GM20000 (cell line): ENCODE measurements at regions not wholly inside any gene's neighbourhood (a gene's known extent, or its start where the extent isn't known, plus 50 kb on each side); places are given as distances from the start of the nearest gene placed in this dataset.
"Not testable (repeated sequence)": the region's sequence is repeated elsewhere in the genome, so short reads cannot be mapped to it uniquely, and the experiment has no call there.

ENCODE experiments used
- DNase-seq: peaks from one replicate; pipeline ENCODE4 v3.0.0; 2012; ENCODE audit warnings: low spot score
- TF ChIP-seq, protein P1 (sequence below): IDR thresholded peaks from 2 replicates; pipeline ENCODE4 v1.5.1; 2012; ENCODE audit warnings: mild to moderate bottlenecking, control low read depth; ENCODE audit errors: extremely low read depth, missing control alignments

DNA sequence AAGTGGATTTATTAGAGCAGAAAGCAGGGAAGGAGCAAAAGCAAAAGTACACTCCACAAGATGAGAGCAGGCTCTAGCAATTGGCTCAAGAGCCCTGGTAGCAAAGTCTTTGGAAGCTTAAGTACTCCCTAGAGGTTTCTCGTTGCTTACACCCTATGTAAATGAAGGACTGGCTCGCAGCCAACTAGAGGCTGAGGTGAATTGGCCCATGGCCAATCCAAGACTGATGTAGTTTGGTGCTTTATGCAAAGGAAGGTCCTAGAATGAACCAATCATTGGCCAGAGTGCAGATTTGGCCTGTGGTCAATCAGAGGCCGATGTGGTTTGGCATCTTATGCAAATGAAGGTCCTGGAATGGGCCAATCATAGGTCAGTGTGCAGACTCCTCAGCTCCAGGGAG, 191.3 kb upstream of the ARID1B start:
- DNase-seq, result no peak
- TF ChIP-seq, protein P1, sequence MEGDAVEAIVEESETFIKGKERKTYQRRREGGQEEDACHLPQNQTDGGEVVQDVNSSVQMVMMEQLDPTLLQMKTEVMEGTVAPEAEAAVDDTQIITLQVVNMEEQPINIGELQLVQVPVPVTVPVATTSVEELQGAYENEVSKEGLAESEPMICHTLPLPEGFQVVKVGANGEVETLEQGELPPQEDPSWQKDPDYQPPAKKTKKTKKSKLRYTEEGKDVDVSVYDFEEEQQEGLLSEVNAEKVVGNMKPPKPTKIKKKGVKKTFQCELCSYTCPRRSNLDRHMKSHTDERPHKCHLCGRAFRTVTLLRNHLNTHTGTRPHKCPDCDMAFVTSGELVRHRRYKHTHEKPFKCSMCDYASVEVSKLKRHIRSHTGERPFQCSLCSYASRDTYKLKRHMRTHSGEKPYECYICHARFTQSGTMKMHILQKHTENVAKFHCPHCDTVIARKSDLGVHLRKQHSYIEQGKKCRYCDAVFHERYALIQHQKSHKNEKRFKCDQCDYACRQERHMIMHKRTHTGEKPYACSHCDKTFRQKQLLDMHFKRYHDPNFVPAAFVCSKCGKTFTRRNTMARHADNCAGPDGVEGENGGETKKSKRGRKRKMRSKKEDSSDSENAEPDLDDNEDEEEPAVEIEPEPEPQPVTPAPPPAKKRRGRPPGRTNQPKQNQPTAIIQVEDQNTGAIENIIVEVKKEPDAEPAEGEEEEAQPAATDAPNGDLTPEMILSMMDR, result no peak

DNA sequence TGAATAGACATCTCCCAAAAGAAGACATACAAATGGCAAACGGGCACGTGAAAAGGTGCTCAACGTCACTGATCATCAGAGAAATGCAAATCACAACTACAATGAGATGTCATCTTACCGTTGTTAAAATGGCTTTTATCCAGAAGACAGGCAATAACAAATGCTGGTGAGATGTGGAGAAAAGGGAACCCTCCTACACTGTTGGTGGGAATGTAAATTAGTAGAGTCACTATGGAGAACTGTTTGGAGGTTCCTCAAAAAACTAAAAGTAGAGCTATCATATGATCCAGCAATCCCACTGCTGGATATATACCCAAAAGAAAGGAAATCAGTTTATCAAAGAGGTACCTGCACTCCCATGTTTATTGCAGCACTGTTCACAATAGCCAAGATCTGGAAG, 193.1 kb upstream of the ARID1B start:
- not testable (repeated sequence) for DNase-seq

DNA sequence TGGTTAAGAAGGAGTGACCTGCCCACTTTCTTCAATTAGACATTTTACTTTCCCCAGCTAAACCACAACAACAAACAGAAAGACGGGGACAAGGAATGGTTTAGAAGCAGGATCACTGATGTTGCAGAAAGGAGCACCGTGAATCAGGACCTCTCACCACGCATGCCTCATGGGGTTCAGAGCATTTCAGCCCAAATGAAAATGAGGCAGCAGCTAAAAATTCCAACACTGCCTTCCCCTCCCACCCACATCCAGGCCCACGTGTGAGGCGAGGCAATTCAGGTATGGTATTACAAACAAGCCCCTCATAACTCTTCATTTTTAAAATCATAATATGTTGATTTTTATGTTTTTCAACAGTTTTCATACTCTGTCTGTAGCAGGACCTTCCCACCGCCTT, 194.1 kb upstream of the ARID1B start:
- TF ChIP-seq, protein P1, result no peak
- DNase-seq, result no peak

DNA sequence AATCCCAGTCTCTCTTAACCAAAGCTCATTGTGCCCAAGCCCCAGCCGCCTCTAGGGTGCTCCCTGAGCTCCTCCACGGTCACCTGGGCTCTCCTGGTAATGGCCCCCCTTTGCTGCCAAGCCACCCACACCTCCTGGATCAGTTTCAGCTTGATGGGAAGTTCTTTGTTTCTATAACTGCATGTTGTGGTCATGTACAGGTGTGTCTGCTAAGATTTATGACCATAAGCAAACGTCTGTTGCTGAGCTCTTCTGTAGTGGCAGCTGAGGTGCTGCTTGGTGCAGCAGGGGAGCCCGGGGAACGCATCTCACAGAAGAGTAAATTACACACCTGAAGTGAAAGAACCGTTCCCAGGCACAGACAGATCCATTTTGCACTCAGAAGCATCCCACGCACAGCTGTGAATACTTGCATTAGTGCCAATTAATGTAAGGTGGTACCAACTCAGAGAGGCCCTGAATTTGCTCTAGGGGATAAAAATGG, 194.6 kb upstream of the ARID1B start:
- DNase-seq, result no peak
- TF ChIP-seq, protein P1, result no peak

DNA sequence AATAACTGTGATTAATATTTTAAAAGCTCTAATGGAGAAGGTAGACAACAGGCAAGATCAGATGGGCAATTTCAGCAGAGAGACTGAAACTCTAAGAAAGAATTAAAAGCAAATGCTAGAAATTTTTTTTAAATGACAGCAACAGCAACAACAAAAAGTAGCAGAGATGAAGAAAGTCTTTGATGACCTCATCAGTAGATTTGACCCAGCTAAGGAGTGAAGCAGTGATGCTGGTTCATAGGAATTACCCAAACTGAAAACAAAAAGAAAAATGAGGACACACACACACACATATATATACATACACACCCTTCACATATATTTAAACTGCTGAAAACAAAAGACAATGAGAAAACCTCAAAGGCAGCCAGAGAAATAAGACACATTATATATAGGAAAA, 197.6 kb upstream of the ARID1B start:
- no peak for DNase-seq
- TF ChIP-seq, protein P1, result no peak

DNA sequence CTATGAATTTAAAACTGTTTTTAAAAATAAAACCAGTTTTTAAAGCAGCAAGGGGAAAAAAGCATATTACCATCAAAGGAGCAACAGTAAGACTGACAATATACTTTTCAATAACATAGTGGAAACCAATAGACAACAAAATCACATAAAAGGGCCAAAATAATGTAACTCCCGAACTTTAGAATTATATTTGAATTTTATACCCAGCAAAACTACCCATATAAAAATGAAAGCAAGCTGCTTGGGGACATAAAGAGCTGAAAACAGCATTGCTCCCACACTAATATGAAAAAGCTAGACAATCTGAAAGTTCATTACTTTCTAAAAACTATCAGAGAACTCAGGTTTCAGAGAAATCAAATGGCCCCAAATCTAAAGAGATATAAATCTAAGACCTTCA, 199.4 kb upstream of the ARID1B start:
- no peak for DNase-seq
- TF ChIP-seq, protein P1, result no peak

DNA sequence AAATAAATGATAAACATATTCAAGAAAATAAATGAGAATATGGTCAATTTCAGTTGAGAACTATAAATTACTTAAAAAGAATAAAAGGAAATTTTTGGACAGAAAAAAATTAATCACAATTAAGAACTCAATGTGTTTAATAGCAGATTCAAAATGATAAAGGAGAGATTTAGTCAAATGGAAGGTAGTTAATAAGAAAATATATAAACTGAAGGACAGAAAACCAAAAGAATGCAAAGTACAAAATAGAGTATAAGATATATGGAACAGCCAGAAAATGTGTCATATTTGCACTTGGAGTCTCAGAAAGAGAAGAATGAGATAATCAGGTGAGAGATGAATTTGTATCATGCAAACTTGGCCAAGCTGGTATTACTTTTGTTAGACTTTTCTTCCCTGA, 201.8 kb upstream of the ARID1B start:
- TF ChIP-seq, protein P1, result no peak
- DNase-seq, result no peak

DNA sequence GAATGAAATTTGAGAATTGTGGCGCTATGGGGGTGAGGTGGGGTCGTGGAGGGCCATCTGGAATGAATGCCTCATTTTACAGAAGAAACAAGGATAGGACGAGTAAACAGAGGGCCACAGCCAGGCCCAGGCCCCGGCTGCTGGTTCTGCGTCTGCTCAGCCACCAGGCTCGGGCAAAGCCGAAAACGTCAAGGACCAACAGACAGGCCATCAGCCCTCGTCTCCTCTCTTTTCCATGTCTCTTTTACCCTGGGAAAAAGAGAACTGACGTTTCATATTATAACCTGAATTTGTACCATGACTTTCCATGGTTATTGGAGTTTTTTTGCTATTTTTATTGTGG, 212.4 kb upstream of the ARID1B start:
- TF ChIP-seq, protein P1, result no peak
- no peak for DNase-seq
